IgD-negative memory B cell (primary cell): ENCODE measurements at regions not wholly inside any gene's neighbourhood (a gene's known extent, or its start where the extent isn't known, plus 50 kb on each side); places are given as distances from the start of the nearest gene placed in this dataset.

Source experiments
- H3K27ac Mint-ChIP-seq, 3 donors: one replicate each; pipeline ENCODE4 v1.8.0; 2020 to 2022; ENCODE audit warnings: mild to moderate bottlenecking in 3 of 3, mixed read lengths in 3 of 3, moderate library complexity in 1 of 3
- H3K27me3 Mint-ChIP-seq: one replicate; pipeline ENCODE4 v1.8.0; 2021; ENCODE audit warnings: mixed read lengths
- H3K36me3 Mint-ChIP-seq: one replicate; pipeline ENCODE4 v1.8.0; 2020; ENCODE audit warnings: mild to moderate bottlenecking, mixed read lengths
- H3K4me1 Mint-ChIP-seq, 3 donors: one replicate each; pipeline ENCODE4 v1.8.0; 2020 to 2022; ENCODE audit warnings: mixed read lengths in 3 of 3, mild to moderate bottlenecking in 1 of 3
- H3K4me3 Mint-ChIP-seq, 4 donors: one replicate each; pipeline ENCODE4 v1.8.0; 2020 to 2022; ENCODE audit warnings: mild to moderate bottlenecking in 4 of 4, mixed read lengths in 4 of 4, moderate library complexity in 3 of 4
- H3K9me3 Mint-ChIP-seq, 3 donors: one replicate each; pipeline ENCODE4 v1.8.0; 2020 to 2021; ENCODE audit warnings: mixed read lengths in 3 of 3, mild to moderate bottlenecking in 1 of 3

- no peaks in the 10 kb centered on the region for H3K36me3 Mint-ChIP-seq
- H3K4me1 Mint-ChIP-seq = no peaks in the 10 kb centered on the region
- no peak overlapping the region for H3K4me3 Mint-ChIP-seq
- no peaks in the 10 kb centered on the region for H3K27me3 Mint-ChIP-seq
- H3K9me3 Mint-ChIP-seq = peaks cover 0 to 18% (median 6%) of the 10 kb centered on the region in 3 donors
- H3K27ac Mint-ChIP-seq = no peak overlapping the region
Measured at GRCh38 chr3:76152028-76152427, 366.7 kb upstream of the ZNF717 start.

GRCh38 chr3:76161856-76162255, 376.5 kb upstream of the ZNF717 start:
- Mint-ChIP-seq H3K27ac (no peak overlapping the region), H3K36me3 (no peaks in the 10 kb centered on the region), H3K27me3 (no peaks in the 10 kb centered on the region), H3K4me1 (no peaks in the 10 kb centered on the region), H3K4me3 (no peak overlapping the region), H3K9me3 (peaks cover 2 to 14% (median 3%) of the 10 kb centered on the region in 3 donors)

GRCh38 chr3:76171647-76172046, 386.3 kb upstream of the ZNF717 start:
- Mint-ChIP-seq H3K27me3 (no peaks in the 10 kb centered on the region), H3K9me3 (peaks cover 3 to 12% (median 11%) of the 10 kb centered on the region in 3 donors)

GRCh38 chr3:76177610-76178009, 392.3 kb upstream of the ZNF717 start:
- Mint-ChIP-seq H3K9me3 (peaks cover 0 to 8% (median 7%) of the 10 kb centered on the region in 3 donors), H3K4me1 (no peaks in the 10 kb centered on the region), H3K27ac (no peak overlapping the region), H3K36me3 (peaks cover 1% of the 10 kb centered on the region), H3K27me3 (no peaks in the 10 kb centered on the region), H3K4me3 (no peak overlapping the region)

More at GRCh38 chr3:76171647-76172046, 386.3 kb upstream of the ZNF717 start:
- H3K36me3 Mint-ChIP-seq = peaks cover 1% of the 10 kb centered on the region
- H3K4me3 Mint-ChIP-seq = no peak overlapping the region
- H3K4me1 Mint-ChIP-seq = no peaks in the 10 kb centered on the region
- H3K27ac Mint-ChIP-seq = no peak overlapping the region

GRCh38 chr3:76178412-76178811, 393.1 kb upstream of the ZNF717 start:
- H3K36me3 Mint-ChIP-seq = peaks cover 1% of the 10 kb centered on the region
- no peak overlapping the region for H3K27ac Mint-ChIP-seq
- no peaks in the 10 kb centered on the region for H3K27me3 Mint-ChIP-seq
- no peaks in the 10 kb centered on the region for H3K4me1 Mint-ChIP-seq
- peaks cover 0 to 7% (median 4%) of the 10 kb centered on the region in 3 donors for H3K9me3 Mint-ChIP-seq
- H3K4me3 Mint-ChIP-seq = no peak overlapping the region

- Mint-ChIP-seq H3K36me3 (no peaks in the 10 kb centered on the region), H3K27me3 (no peaks in the 10 kb centered on the region), H3K4me1 (no peaks in the 10 kb centered on the region), H3K9me3 (peaks cover 0 to 4% (median 4%) of the 10 kb centered on the region in 3 donors), H3K27ac (no peak overlapping the region), H3K4me3 (no peak overlapping the region)
Measured at GRCh38 chr3:76181213-76181612, 395.9 kb upstream of the ZNF717 start.

- Mint-ChIP-seq H3K27me3 (no peaks in the 10 kb centered on the region), H3K4me1 (no peaks in the 10 kb centered on the region), H3K4me3 (no peak overlapping the region), H3K36me3 (no peaks in the 10 kb centered on the region), H3K27ac (no peak overlapping the region), H3K9me3 (peaks cover 0 to 5% (median 0%) of the 10 kb centered on the region in 3 donors)
Measured at GRCh38 chr3:76198086-76198485, 412.7 kb upstream of the ZNF717 start.

GRCh38 chr3:76199382-76199781, 414.0 kb upstream of the ZNF717 start:
- Mint-ChIP-seq H3K9me3 (peaks cover 0 to 5% (median 0%) of the 10 kb centered on the region in 3 donors), H3K4me1 (no peaks in the 10 kb centered on the region), H3K27me3 (no peaks in the 10 kb centered on the region), H3K4me3 (no peak overlapping the region), H3K36me3 (no peaks in the 10 kb centered on the region), H3K27ac (no peak overlapping the region)

GRCh38 chr3:76203578-76203977, 418.2 kb upstream of the ZNF717 start:
- peaks cover 2% of the 10 kb centered on the region for H3K36me3 Mint-ChIP-seq
- no peak overlapping the region for H3K4me3 Mint-ChIP-seq
- H3K27ac Mint-ChIP-seq = no peak overlapping the region
- no peaks in the 10 kb centered on the region for H3K27me3 Mint-ChIP-seq
- H3K9me3 Mint-ChIP-seq = peaks cover 2% of the 10 kb centered on the region in 3 donors
- no peaks in the 10 kb centered on the region for H3K4me1 Mint-ChIP-seq

- Mint-ChIP-seq H3K4me3 (no peak overlapping the region), H3K36me3 (peaks cover 2% of the 10 kb centered on the region), H3K27ac (no peak overlapping the region), H3K9me3 (peaks cover 0 to 2% (median 2%) of the 10 kb centered on the region in 3 donors), H3K27me3 (no peaks in the 10 kb centered on the region), H3K4me1 (no peaks in the 10 kb centered on the region)
Measured at GRCh38 chr3:76206346-76206745, 421.0 kb upstream of the ZNF717 start.

- Mint-ChIP-seq H3K27me3 (no peaks in the 10 kb centered on the region), H3K9me3 (peaks cover 0 to 11% (median 7%) of the 10 kb centered on the region in 3 donors)
Measured at GRCh38 chr3:76212679-76213078, 427.3 kb upstream of the ZNF717 start.

GRCh38 chr3:76222201-76222600, 436.9 kb upstream of the ZNF717 start:
- no peak overlapping the region for H3K4me3 Mint-ChIP-seq
- H3K27ac Mint-ChIP-seq = no peak overlapping the region
- no peaks in the 10 kb centered on the region for H3K36me3 Mint-ChIP-seq
- no peaks in the 10 kb centered on the region for H3K27me3 Mint-ChIP-seq
- peaks cover 0 to 2% (median 0%) of the 10 kb centered on the region in 3 donors for H3K4me1 Mint-ChIP-seq
- peaks cover 2 to 8% (median 4%) of the 10 kb centered on the region in 3 donors for H3K9me3 Mint-ChIP-seq

More at GRCh38 chr3:76212679-76213078, 427.3 kb upstream of the ZNF717 start:
- no peak overlapping the region for H3K27ac Mint-ChIP-seq
- peaks cover 2% of the 10 kb centered on the region for H3K36me3 Mint-ChIP-seq
- H3K4me1 Mint-ChIP-seq = no peaks in the 10 kb centered on the region
- no peak overlapping the region for H3K4me3 Mint-ChIP-seq

GRCh38 chr3:76231258-76231657, 445.9 kb upstream of the ZNF717 start:
- H3K4me3 Mint-ChIP-seq = no peak overlapping the region
- H3K4me1 Mint-ChIP-seq = peaks cover 0 to under 1% (median 0%) of the 10 kb centered on the region in 3 donors
- H3K9me3 Mint-ChIP-seq = peaks cover 0 to 26% (median 3%) of the 10 kb centered on the region in 3 donors
- H3K27ac Mint-ChIP-seq = no peak overlapping the region
- H3K36me3 Mint-ChIP-seq = no peaks in the 10 kb centered on the region
- H3K27me3 Mint-ChIP-seq = no peaks in the 10 kb centered on the region

GRCh38 chr3:76242886-76243753, 457.8 kb upstream of the ZNF717 start:
- H3K9me3 Mint-ChIP-seq = peaks cover 4 to 7% (median 7%) of the 10 kb centered on the region in 3 donors
- no peaks in the 10 kb centered on the region for H3K27me3 Mint-ChIP-seq
- no peak overlapping the region for H3K27ac Mint-ChIP-seq
- no peak overlapping the region for H3K4me3 Mint-ChIP-seq
- no peaks in the 10 kb centered on the region for H3K36me3 Mint-ChIP-seq
- no peaks in the 10 kb centered on the region for H3K4me1 Mint-ChIP-seq

- Mint-ChIP-seq H3K27me3 (no peaks in the 10 kb centered on the region), H3K27ac (no peak overlapping the region), H3K9me3 (peaks cover 4 to 13% (median 7%) of the 10 kb centered on the region in 3 donors), H3K4me3 (no peak overlapping the region), H3K36me3 (no peaks in the 10 kb centered on the region), H3K4me1 (no peaks in the 10 kb centered on the region)
Measured at GRCh38 chr3:76245073-76245472, 459.7 kb upstream of the ZNF717 start.

GRCh38 chr3:76245622-76246021, 460.3 kb upstream of the ZNF717 start:
- H3K27ac Mint-ChIP-seq = no peak overlapping the region
- H3K4me1 Mint-ChIP-seq = no peaks in the 10 kb centered on the region
- H3K4me3 Mint-ChIP-seq = no peak overlapping the region
- H3K27me3 Mint-ChIP-seq = no peaks in the 10 kb centered on the region
- H3K9me3 Mint-ChIP-seq = peaks cover 4 to 13% (median 7%) of the 10 kb centered on the region in 3 donors
- no peaks in the 10 kb centered on the region for H3K36me3 Mint-ChIP-seq
